HCT116 (cell line): ENCODE measurements at regions not wholly inside any gene's neighbourhood (a gene's known extent, or its start where the extent isn't known, plus 50 kb on each side); places are given as distances from the start of the nearest gene placed in this dataset.

Source experiments
- ATAC-seq: fragments of 200-7000 bp; cut with Tn5 transposase; 2 replicates; pipeline ENCODE4 v1.9.1; 2020; ENCODE audit warnings: mild to moderate bottlenecking, moderate library complexity
- BruUV-seq: library from RNA; stranded (reverse); fragments of 400-500 nt; replicated peaks from 2 replicates; lab custom pipeline; 2021; lab: Mats Ljungman, UMichigan
- CTCF ChIA-PET: fragments of 300-600 bp; sonication (Branson Sonifier 250); formaldehyde crosslinking; loops from one replicate; lab custom pipeline; 2021; ENCODE audit warnings: antibody characterized with exemption; lab: Charles Lee
- POLR2A ChIA-PET: fragments of 300-600, 350-600 bp; sonication (Branson Sonifier 250); formaldehyde crosslinking; loops from one replicate; lab custom pipeline; 2021; ENCODE audit warnings: antibody characterized with exemption; lab: Charles Lee
- RAD21 ChIA-PET, 2 experiments: fragments of 300-600 bp; sonication (Branson Sonifier 250); formaldehyde crosslinking; loops; one replicate each; lab custom pipeline; 2023; ENCODE audit warnings: low total read pairs in 2 of 2; ENCODE audit not compliant: uncharacterized antibody in 2 of 2, unreplicated experiment in 2 of 2, low non-redundant PET in 1 of 2; lab: Charles Lee
- DNase-seq: peaks from one replicate; pipeline ENCODE4 v3.0.0-alpha.2; 2010; ENCODE audit warnings: low read depth, low spot score
- H2AFZ ChIP-seq: fragments of 200-600 bp; shearing (Covaris generic), sonication (generic); 2 replicates; pipeline ENCODE4 v1.6.1; 2017; ENCODE audit warnings: low read depth, mixed run types, mixed read lengths, antibody characterized with exemption, low read length; ENCODE audit not compliant: poor library complexity, severe bottlenecking
- H3K27ac ChIP-seq: 2 replicates; pipeline ENCODE4 v1.5.1; 2012; ENCODE audit warnings: low read depth, low read length
- H3K27me3 ChIP-seq: fragments of 200-600 bp; sonication (generic); 2 replicates; pipeline ENCODE4 v1.6.1; 2016; ENCODE audit warnings: mixed run types, low read length, mixed read lengths; ENCODE audit not compliant: insufficient read depth
- H3K36me3 ChIP-seq, 2 experiments: fragments of 200-500 bp in 1 of 2; fragments of 200-600 bp in 1 of 2; sonication (Bioruptor generic) in 1 of 2; sonication (generic) in 1 of 2; 2 replicates each; pipeline versions ENCODE4 v1.5.1 to v1.6.1; 2014 to 2016; ENCODE audit warnings: low read length in 2 of 2, inconsistent platforms in 1 of 2, mixed read lengths in 1 of 2, mixed run types in 1 of 2; ENCODE audit not compliant: insufficient read depth in 2 of 2, control insufficient read depth in 1 of 2
- H3K4me1 ChIP-seq, 2 experiments: fragments of 200-600 bp in 1 of 2; sonication (generic) in 1 of 2; 2 replicates each; pipeline versions ENCODE4 v1.5.1 to v1.6.1; 2012 to 2017; ENCODE audit warnings: low read length in 2 of 2, inconsistent platforms in 1 of 2, mild to moderate bottlenecking in 1 of 2, mixed read lengths in 1 of 2, mixed run types in 1 of 2, moderate library complexity in 1 of 2; ENCODE audit not compliant: insufficient read depth in 2 of 2, control insufficient read depth in 1 of 2
- H3K4me2 ChIP-seq: fragments of 200-600 bp; sonication (generic); 2 replicates; pipeline ENCODE4 v1.6.1; 2017; ENCODE audit warnings: mixed run types, low read length, mixed read lengths
- H3K4me3 ChIP-seq, 2 experiments: fragments of 200-600 bp in 1 of 2; sonication (generic) in 1 of 2; replicated peaks in 1 of 2; 2 replicates each; pipeline ENCODE4 v1.5.1; 2011 to 2016; ENCODE audit warnings: low read length in 2 of 2, control low read depth in 1 of 2, low read depth in 1 of 2, mild to moderate bottlenecking in 1 of 2, mixed read lengths in 1 of 2, mixed run types in 1 of 2
- H3K79me2 ChIP-seq: fragments of 200-600 bp; sonication (generic); 2 replicates; pipeline ENCODE4 v1.6.1; 2017; ENCODE audit warnings: mild to moderate bottlenecking, mixed run types, low read length, moderate library complexity, mixed read lengths; ENCODE audit not compliant: insufficient read depth
- H3K9ac ChIP-seq: fragments of 200-600 bp; sonication (generic); 2 replicates; pipeline ENCODE4 v1.6.1; 2016; ENCODE audit warnings: low read length, mixed read lengths
- H3K9me2 ChIP-seq: fragments of 200-600 bp; sonication (generic), shearing (Covaris generic); 2 replicates; pipeline ENCODE4 v1.6.1; 2017; ENCODE audit warnings: mixed run types, mild to moderate bottlenecking, moderate library complexity; ENCODE audit not compliant: insufficient read depth
- H3K9me3 ChIP-seq, 2 experiments: fragments of 200-500 bp in 1 of 2; fragments of 200-600 bp in 1 of 2; sonication (Bioruptor generic) in 1 of 2; sonication (generic) in 1 of 2; 2 replicates each; pipeline ENCODE4 v1.6.1; 2014 to 2017; ENCODE audit warnings: low read length in 2 of 2, mixed read lengths in 2 of 2, inconsistent platforms in 1 of 2, low read depth in 1 of 2, mild to moderate bottlenecking in 1 of 2, mixed run types in 1 of 2, moderate library complexity in 1 of 2; ENCODE audit not compliant: control insufficient read depth in 1 of 2, insufficient read depth in 1 of 2
- H4K20me1 ChIP-seq: fragments of 200-600 bp; sonication (generic), shearing (Covaris generic); 2 replicates; pipeline ENCODE4 v1.6.1; 2017; ENCODE audit warnings: mixed run types, mild to moderate bottlenecking, moderate library complexity; ENCODE audit not compliant: insufficient read depth
- CTCF ChIP-seq, 3 experiments: fragments of 200-600 bp in 1 of 3; sonication (generic) in 1 of 3; IDR thresholded peaks in 2 of 3; conservative IDR thresholded peaks in 1 of 3; 2 replicates each; pipeline ENCODE4 v1.5.1; 2012 to 2017; ENCODE audit warnings: low read depth in 2 of 3, low read length in 2 of 3, antibody characterized with exemption in 1 of 3, borderline replicate concordance in 1 of 3, control low read depth in 1 of 3, mild to moderate bottlenecking in 1 of 3, mixed read lengths in 1 of 3, mixed run types in 1 of 3, moderate library complexity in 1 of 3; ENCODE audit not compliant: insufficient read depth in 1 of 3
- EZH2 ChIP-seq: fragments of 200-600 bp; sonication (generic); IDR thresholded peaks from 2 replicates; pipeline ENCODE4 v1.6.1; 2017; ENCODE audit warnings: antibody characterized with exemption, mixed run types
- EZH2phosphoT487 ChIP-seq: fragments of 200-600 bp; IDR thresholded peaks from 2 replicates; pipeline ENCODE4 v1.6.1; 2018; ENCODE audit warnings: antibody characterized with exemption, borderline replicate concordance
- FOSL1 ChIP-seq: IDR thresholded peaks from 2 replicates; pipeline ENCODE4 v1.6.1; 2012; ENCODE audit warnings: low read depth
- POLR2AphosphoS5 ChIP-seq: IDR thresholded peaks from 2 replicates; pipeline ENCODE4 v1.6.1; 2011; ENCODE audit warnings: mild to moderate bottlenecking, low read depth, low read length, moderate library complexity
- REST ChIP-seq: IDR thresholded peaks from 2 replicates; pipeline ENCODE4 v1.6.1; 2012; ENCODE audit warnings: low read depth
- SP1 ChIP-seq: IDR thresholded peaks from 2 replicates; pipeline ENCODE4 v1.6.1; 2012; ENCODE audit warnings: low read depth
- ZBTB33 ChIP-seq: IDR thresholded peaks from 2 replicates; pipeline ENCODE4 v1.6.1; 2011; ENCODE audit warnings: mild to moderate bottlenecking, low read length, moderate library complexity; ENCODE audit not compliant: insufficient replicate concordance; ENCODE audit errors: extremely low read depth
- ZFX ChIP-seq: fragments of 450-650 bp; IDR thresholded peaks from 2 replicates; pipeline ENCODE4 v1.6.1; 2017
- ZNF274 ChIP-seq: fragments of 200-500 bp; sonication (Bioruptor generic); IDR thresholded peaks from 2 replicates; pipeline ENCODE4 v1.6.1; 2014; ENCODE audit warnings: mild to moderate bottlenecking, low read depth, low read length, inconsistent platforms
- intact Hi-C: fragments of 100-400 bp; cut with micrococcal nuclease; formaldehyde crosslinking; loops from 2 replicates; pipeline ENCODE4 v1.10.0; 2022
- TF ChIP-seq, protein P1 (sequence below): IDR thresholded peaks from 2 replicates; pipeline ENCODE4 v1.6.1; 2012

- no peak overlapping the region for H3K4me2 ChIP-seq
- no peak overlapping the region for H2AFZ ChIP-seq
- DNase-seq (no peak), ATAC-seq (no peak)
- H3K9me3 ChIP-seq, result no peaks in the 10 kb centered on the region
- H3K9me2 ChIP-seq, result no peaks in the 10 kb centered on the region
- peaks cover 0 to 6% of the 10 kb centered on the region in 2 experiments; a peak in 1 of 4 replicates for H3K4me1 ChIP-seq
- no peak for TF ChIP-seq CTCF (IDR thresholded peaks at IDR 0.05 in 2 of 3, conservative IDR thresholded peaks at IDR 0.05 in 1 of 3; ENCODE audit: borderline replicate concordance in 1 of 3, insufficient read depth in 1 of 3, low read depth in 2 of 3, low read length in 2 of 3)
- TF ChIP-seq ZBTB33, result no peak
- TF ChIP-seq ZFX, result no peak
- TF ChIP-seq EZH2, result no peak
- no peak for TF ChIP-seq REST
- TF ChIP-seq POLR2AphosphoS5, result no peak
- no peak for TF ChIP-seq SP1
- no peak for TF ChIP-seq ZNF274
- TF ChIP-seq EZH2phosphoT487, result no peak
- TF ChIP-seq FOSL1, result no peak
- TF ChIP-seq, protein P1, sequence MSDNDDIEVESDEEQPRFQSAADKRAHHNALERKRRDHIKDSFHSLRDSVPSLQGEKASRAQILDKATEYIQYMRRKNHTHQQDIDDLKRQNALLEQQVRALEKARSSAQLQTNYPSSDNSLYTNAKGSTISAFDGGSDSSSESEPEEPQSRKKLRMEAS, result no peak
- no peak overlapping the region for H3K27ac ChIP-seq
- H3K36me3 ChIP-seq, result no peaks in the 10 kb centered on the region
- CTCF ChIA-PET, result no interaction called here
- H3K9ac ChIP-seq, result no peak overlapping the region
- BruUV-seq, result no TSS peak
- POLR2A ChIA-PET, result no interaction called here
- H3K27me3 ChIP-seq, result no peaks in the 10 kb centered on the region
- no peaks in the 10 kb centered on the region for H4K20me1 ChIP-seq
- H3K79me2 ChIP-seq, result no peaks in the 10 kb centered on the region
- RAD21 ChIA-PET, result no interaction called here
- intact Hi-C loops, result loop anchor here (5.0 kb wide), 1 partner anchor 218 kb away; no protein-coding TSS in a partner anchor
- H3K4me3 ChIP-seq, result no peak overlapping the region
These were observed 73.4 kb upstream of the ANKH start for GRCh38 chr5:14944996-14945395.
